SK-N-SH (cell line): ENCODE measurements at regions not wholly inside any gene's neighbourhood (a gene's known extent, or its start where the extent isn't known, plus 50 kb on each side); places are given as distances from the start of the nearest gene placed in this dataset.
"Not testable (repeated sequence)": the region's sequence is repeated elsewhere in the genome, so short reads cannot be mapped to it uniquely, and the experiment has no call there.

Source experiments
- CTCF ChIA-PET: fragments of 300-600, 350-600 bp; formaldehyde crosslinking; extraction: SDS; loops from one replicate; lab custom pipeline; 2021; lab: Yijun Ruan, JAX
- POLR2A ChIA-PET: fragments of 350-600 bp; sonication (Branson Sonifier 250); formaldehyde crosslinking; extraction: SDS; loops from one replicate; lab custom pipeline; 2020; ENCODE audit warnings: antibody characterized with exemption, inconsistent platforms; lab: Yijun Ruan, JAX
- DNase-seq: peaks from one replicate; pipeline ENCODE4 v3.0.0; 2012
- H2AFZ ChIP-seq: fragments of 200-600 bp; sonication (generic); 2 replicates; pipeline ENCODE4 v1.8.1; 2016; ENCODE audit warnings: antibody characterized with exemption, mild to moderate bottlenecking, low read depth
- H3F3A ChIP-seq: fragments of 200-600 bp; sonication (generic); replicated peaks from 2 replicates; pipeline ENCODE3; 2016; ENCODE audit warnings: antibody characterized with exemption, mild to moderate bottlenecking; ENCODE audit not compliant: insufficient read depth
- H3K27ac ChIP-seq, 2 experiments: fragments of 200-500 bp in 1 of 2; fragments of 200-600 bp in 1 of 2; sonication (Bioruptor generic) in 1 of 2; sonication (generic), shearing (Covaris generic) in 1 of 2; 2 replicates each; pipeline versions ENCODE4 v1.5.1 to v1.6.1; 2014 to 2016; ENCODE audit warnings: low read depth in 2 of 2, inconsistent platforms in 1 of 2, low read length in 1 of 2, mild to moderate bottlenecking in 1 of 2, mixed read lengths in 1 of 2
- H3K27me3 ChIP-seq: fragments of 200-600 bp; sonication (generic), shearing (Covaris generic); 2 replicates; pipeline ENCODE4 v1.6.1; 2016; ENCODE audit warnings: mixed run types; ENCODE audit not compliant: insufficient read depth
- H3K36me3 ChIP-seq, 2 experiments: fragments of 200-500 bp in 1 of 2; fragments of 200-600 bp in 1 of 2; sonication (Bioruptor generic) in 1 of 2; sonication (generic) in 1 of 2; replicated peaks in 1 of 2; 2 replicates each; pipeline versions ENCODE3 to v1.5.1; 2014 to 2016; ENCODE audit warnings: low read length in 1 of 2, mild to moderate bottlenecking in 1 of 2; ENCODE audit not compliant: insufficient read depth in 2 of 2, control insufficient read depth in 1 of 2
- H3K4me1 ChIP-seq, 2 experiments: fragments of 200-500 bp in 1 of 2; fragments of 200-600 bp in 1 of 2; sonication (Bioruptor generic) in 1 of 2; sonication (generic), shearing (Covaris generic) in 1 of 2; 2 replicates each; pipeline versions ENCODE4 v1.5.1 to v1.6.1; 2014 to 2016; ENCODE audit warnings: low read depth in 1 of 2, low read length in 1 of 2, mixed run types in 1 of 2; ENCODE audit not compliant: insufficient read depth in 2 of 2, control insufficient read depth in 1 of 2
- H3K4me2 ChIP-seq: fragments of 200-600 bp; sonication (generic), shearing (Covaris generic); 2 replicates; pipeline ENCODE4 v1.6.1; 2017; ENCODE audit warnings: mixed run types
- H3K4me3 ChIP-seq, 2 experiments: fragments of 200-500 bp in 1 of 2; fragments of 200-600 bp in 1 of 2; sonication (Bioruptor generic) in 1 of 2; sonication (generic), shearing (Covaris generic) in 1 of 2; 2 replicates each; pipeline versions ENCODE4 v1.5.1 to v1.8.1; 2014 to 2016; ENCODE audit warnings: low read depth in 2 of 2, inconsistent platforms in 1 of 2, low read length in 1 of 2, mild to moderate bottlenecking in 1 of 2, mixed read lengths in 1 of 2, moderate library complexity in 1 of 2
- H3K79me2 ChIP-seq: fragments of 200-600 bp; sonication (generic); 2 replicates; pipeline ENCODE4 v1.8.1; 2017; ENCODE audit warnings: mild to moderate bottlenecking; ENCODE audit not compliant: insufficient read depth
- H3K9ac ChIP-seq: fragments of 200-600 bp; sonication (generic); 2 replicates; pipeline ENCODE4 v1.6.1; 2017; ENCODE audit warnings: mixed run types
- H3K9me2 ChIP-seq: fragments of 200-600 bp; sonication (generic); 2 replicates; pipeline ENCODE4 v1.6.1; 2017; ENCODE audit warnings: mixed run types
- H3K9me3 ChIP-seq: fragments of 200-600 bp; sonication (generic); 2 replicates; pipeline ENCODE4 v1.6.1; 2017; ENCODE audit warnings: mixed run types, mild to moderate bottlenecking, moderate library complexity
- H4K20me1 ChIP-seq: fragments of 200-600 bp; sonication (generic); 2 replicates; pipeline ENCODE4 v1.6.1; 2017; ENCODE audit warnings: mild to moderate bottlenecking, mixed run types; ENCODE audit not compliant: insufficient read depth
- CHD2 ChIP-seq: fragments of 150-350 bp; IDR thresholded peaks from 2 replicates; pipeline ENCODE4 v1.6.1; 2018; ENCODE audit warnings: low read length; ENCODE audit not compliant: partially characterized antibody
- ELF1 ChIP-seq: IDR thresholded peaks from 2 replicates; pipeline ENCODE4 v1.4.0; 2012
- EP300 ChIP-seq, 2 experiments: IDR thresholded peaks; 2 replicates each; pipeline versions ENCODE4 v1.4.0 to v1.6.1; 2012; ENCODE audit warnings: borderline replicate concordance in 1 of 2, low read depth in 1 of 2, low read length in 1 of 2
- EZH2phosphoT487 ChIP-seq: fragments of 200-600 bp; sonication (generic); IDR thresholded peaks from 2 replicates; pipeline ENCODE4 v1.6.1; 2017; ENCODE audit warnings: low read depth, mixed run types, mild to moderate bottlenecking, antibody characterized with exemption, moderate library complexity, borderline replicate concordance
- FOXJ3 ChIP-seq: sonication (generic); formaldehyde crosslinking; IDR thresholded peaks from 2 replicates; pipeline ENCODE4 v1.5.1; 2020; ENCODE audit warnings: mild to moderate bottlenecking, missing genetic modification reagents
- FOXM1 ChIP-seq: IDR thresholded peaks from 2 replicates; pipeline ENCODE4 v1.4.0; 2012; ENCODE audit warnings: low read depth, mild to moderate bottlenecking
- GATA2 ChIP-seq: sonication (generic); formaldehyde crosslinking; IDR thresholded peaks from 2 replicates; pipeline ENCODE4 v1.5.0; 2020; ENCODE audit warnings: mild to moderate bottlenecking, missing genetic modification reagents
- JUND ChIP-seq: IDR thresholded peaks from 2 replicates; pipeline ENCODE4 v1.4.0; 2012
- MEF2A ChIP-seq: IDR thresholded peaks from 2 replicates; pipeline ENCODE4 v1.4.0; 2012; ENCODE audit warnings: low read depth, borderline replicate concordance
- MXI1 ChIP-seq: IDR thresholded peaks from 2 replicates; pipeline ENCODE4 v1.6.1; 2012; ENCODE audit warnings: mild to moderate bottlenecking, low read depth, low read length, improper control_type of control experiment
- NFIC ChIP-seq: IDR thresholded peaks from 2 replicates; pipeline ENCODE4 v1.4.0; 2012; ENCODE audit warnings: borderline replicate concordance
- POLR2AphosphoS5 ChIP-seq: IDR thresholded peaks from 2 replicates; pipeline ENCODE4 v1.6.1; 2012; ENCODE audit warnings: low read depth, low read length
- RAD21 ChIP-seq: IDR thresholded peaks from 2 replicates; pipeline ENCODE4 v1.6.1; 2012; ENCODE audit warnings: mild to moderate bottlenecking, low read length
- RCOR1 ChIP-seq: fragments of 150-350 bp; IDR thresholded peaks from 2 replicates; pipeline ENCODE4 v1.6.1; 2017; ENCODE audit warnings: antibody characterized with exemption, low read length
- REST ChIP-seq: IDR thresholded peaks from 2 replicates; pipeline ENCODE4 v1.6.1; 2012; ENCODE audit warnings: mild to moderate bottlenecking, low read depth, low read length, moderate library complexity
- RXRA ChIP-seq: IDR thresholded peaks from 2 replicates; pipeline ENCODE4 v1.4.0; 2012; ENCODE audit warnings: low read depth, mild to moderate bottlenecking, borderline replicate concordance
- SIN3A ChIP-seq: IDR thresholded peaks from 2 replicates; pipeline ENCODE4 v1.6.1; 2012; ENCODE audit warnings: low read depth, mild to moderate bottlenecking, low read length, moderate library complexity, borderline replicate concordance
- USF2 ChIP-seq: fragments of 150-350 bp; IDR thresholded peaks from 2 replicates; pipeline ENCODE4 v1.6.1; 2017; ENCODE audit warnings: antibody characterized with exemption, low read length, low read depth, borderline replicate concordance
- WGBS: methylation state at CpG from one replicate; pipeline ENCODE4 v1.1.6; 2017; ENCODE audit warnings: low lambda C conversion rate; 5-methylcytosine and 5-hydroxymethylcytosine counted together
- TF ChIP-seq, protein P1 (sequence below): IDR thresholded peaks from 2 replicates; pipeline ENCODE4 v1.4.0; 2012; ENCODE audit warnings: low read depth, borderline replicate concordance

DNA sequence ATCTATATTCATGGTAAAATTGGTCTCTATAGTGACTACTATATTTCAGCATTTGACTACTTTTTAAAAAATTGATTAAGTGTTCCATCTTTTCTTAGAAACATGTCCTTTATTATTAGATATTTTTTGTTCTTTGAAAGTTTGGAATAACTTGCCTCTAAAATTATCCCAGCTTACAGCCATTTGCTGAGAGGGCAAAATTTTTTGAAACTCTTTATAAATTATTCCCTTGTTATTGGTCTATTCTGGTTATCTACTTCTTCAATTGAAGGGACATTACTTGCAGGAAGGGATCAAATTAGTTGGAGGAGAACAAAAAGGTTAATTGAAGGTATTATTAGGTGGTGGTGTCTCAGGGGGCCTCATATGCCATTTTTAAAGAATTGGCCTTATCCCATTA lies 184.1 kb downstream of the TTC6 start:
- Histone ChIP-seq H2AFZ (no peak overlapping the region), H3F3A (no peaks in the 10 kb centered on the region), H3K27ac (no peak overlapping the region), H3K9me3 (no peaks in the 10 kb centered on the region), H3K79me2 (no peaks in the 10 kb centered on the region), H3K4me2 (no peak overlapping the region), H3K9me2 (no peaks in the 10 kb centered on the region), H3K4me3 (no peak overlapping the region), H3K9ac (no peak overlapping the region), H3K4me1 (no peaks in the 10 kb centered on the region), H4K20me1 (no peaks in the 10 kb centered on the region), H3K27me3 (no peaks in the 10 kb centered on the region), H3K36me3 (no peaks in the 10 kb centered on the region)
- no peak for DNase-seq
- ChIA-PET POLR2A (no interaction called here), CTCF (no interaction called here)
- TF ChIP-seq RCOR1: no peak
- no peak for TF ChIP-seq EZH2phosphoT487
- TF ChIP-seq, protein P1, sequence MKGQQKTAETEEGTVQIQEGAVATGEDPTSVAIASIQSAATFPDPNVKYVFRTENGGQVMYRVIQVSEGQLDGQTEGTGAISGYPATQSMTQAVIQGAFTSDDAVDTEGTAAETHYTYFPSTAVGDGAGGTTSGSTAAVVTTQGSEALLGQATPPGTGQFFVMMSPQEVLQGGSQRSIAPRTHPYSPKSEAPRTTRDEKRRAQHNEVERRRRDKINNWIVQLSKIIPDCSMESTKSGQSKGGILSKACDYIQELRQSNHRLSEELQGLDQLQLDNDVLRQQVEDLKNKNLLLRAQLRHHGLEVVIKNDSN: no peak
- no peak for TF ChIP-seq JUND
- no peak for TF ChIP-seq MEF2A
- no peak for TF ChIP-seq RXRA
- TF ChIP-seq ELF1: no peak
- no peak for TF ChIP-seq CHD2
- no peak for TF ChIP-seq MXI1
- no peak for TF ChIP-seq EP300 (IDR thresholded peaks at IDR 0.05; ENCODE audit: borderline replicate concordance in 1 of 2, low read depth in 1 of 2, low read length in 1 of 2)
- no peak for TF ChIP-seq RAD21
- no peak for TF ChIP-seq NFIC
- no peak for TF ChIP-seq FOXM1
- TF ChIP-seq FOXJ3 (CRISPR knock-in tag): no peak
- TF ChIP-seq USF2: no peak
- no peak for TF ChIP-seq POLR2AphosphoS5
- TF ChIP-seq REST: no peak
- no peak for TF ChIP-seq GATA2 (CRISPR knock-in tag)
- no peak for TF ChIP-seq SIN3A

DNA sequence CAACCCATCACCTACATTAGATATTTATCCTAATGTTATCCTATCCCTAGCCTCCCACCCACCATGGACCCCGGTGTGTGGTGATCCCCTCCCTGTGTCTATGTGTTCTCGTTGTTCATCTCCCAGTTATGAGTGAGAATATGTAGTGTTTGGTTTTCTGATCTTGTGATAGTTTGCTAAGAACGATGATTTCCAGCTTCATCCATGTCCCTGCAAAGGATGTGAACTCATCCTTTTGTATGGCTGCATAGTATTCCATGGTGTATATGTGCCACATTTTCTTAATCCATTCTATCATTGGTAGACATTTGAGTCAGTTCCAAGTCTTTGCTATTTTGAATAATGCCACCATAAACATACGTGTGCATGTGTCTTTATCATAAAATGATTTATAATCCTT lies 185.3 kb downstream of the TTC6 start:
- H3K9ac ChIP-seq, H3K4me3 ChIP-seq, H3K36me3 ChIP-seq, H3K79me2 ChIP-seq, H3K27ac ChIP-seq, H4K20me1 ChIP-seq, CTCF ChIA-PET, DNase-seq, H3K9me2 ChIP-seq, H3K9me3 ChIP-seq, H3F3A ChIP-seq, POLR2A ChIA-PET, H3K4me1 ChIP-seq, H3K27me3 ChIP-seq, H2AFZ ChIP-seq, H3K4me2 ChIP-seq: not testable (repeated sequence)
- 12% methylated on average over 4 of the region's 4 CpGs for WGBS

GRCh38 chr14:37784203-37784826 lies 188.9 kb downstream of the TTC6 start:
- CTCF ChIA-PET, H3K4me3 ChIP-seq, H3K27me3 ChIP-seq, H3F3A ChIP-seq, H3K4me1 ChIP-seq, POLR2A ChIA-PET, H3K79me2 ChIP-seq, H4K20me1 ChIP-seq, H3K36me3 ChIP-seq, H3K9me3 ChIP-seq, H3K27ac ChIP-seq, H3K4me2 ChIP-seq, H2AFZ ChIP-seq, H3K9me2 ChIP-seq, DNase-seq, H3K9ac ChIP-seq: not testable (repeated sequence)
- WGBS: 0% methylated on average over 3 of the region's 3 CpGs
